SU-DHL-6 (cell line): ENCODE measurements at regions not wholly inside any gene's neighbourhood (a gene's known extent, or its start where the extent isn't known, plus 50 kb on each side); places are given as distances from the start of the nearest gene placed in this dataset.

Experiments used
- EZH2phosphoT487 ChIP-seq: fragments of 200-600 bp; sonication (generic), shearing (Covaris generic); conservative IDR thresholded peaks from 2 replicates; pipeline ENCODE4 v1.6.1; 2018; ENCODE audit warnings: mild to moderate bottlenecking, antibody characterized with exemption, low read length, moderate library complexity, mixed read lengths
- TF ChIP-seq, protein P1 (sequence below): fragments of 200-600 bp; sonication (generic); IDR thresholded peaks from one replicate; pipeline ENCODE4 v1.5.1; 2017; ENCODE audit warnings: antibody characterized with exemption, mild to moderate bottlenecking, low read length, moderate library complexity; ENCODE audit not compliant: insufficient read depth, poor library complexity, severe bottlenecking

DNA sequence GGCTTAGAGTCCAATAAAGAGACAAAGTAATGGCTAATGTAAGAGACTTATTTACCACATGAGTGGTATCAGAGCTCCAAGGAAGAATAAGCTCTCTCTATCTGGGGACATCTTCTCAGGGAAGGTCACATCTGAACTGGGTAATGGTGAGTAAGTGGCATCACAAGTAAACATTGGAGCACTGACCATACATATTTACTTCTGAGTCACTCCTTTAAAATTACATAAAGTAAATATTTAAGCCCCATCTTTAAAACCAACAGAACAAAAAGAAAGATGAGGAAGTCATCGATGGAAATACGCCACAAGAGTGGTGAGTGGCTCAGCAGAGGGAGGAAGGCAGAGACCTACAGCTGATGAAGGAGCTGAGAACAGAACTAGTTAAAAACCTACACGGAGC, 159.9 kb downstream of the DUSP6 start:
- TF ChIP-seq, protein P1, sequence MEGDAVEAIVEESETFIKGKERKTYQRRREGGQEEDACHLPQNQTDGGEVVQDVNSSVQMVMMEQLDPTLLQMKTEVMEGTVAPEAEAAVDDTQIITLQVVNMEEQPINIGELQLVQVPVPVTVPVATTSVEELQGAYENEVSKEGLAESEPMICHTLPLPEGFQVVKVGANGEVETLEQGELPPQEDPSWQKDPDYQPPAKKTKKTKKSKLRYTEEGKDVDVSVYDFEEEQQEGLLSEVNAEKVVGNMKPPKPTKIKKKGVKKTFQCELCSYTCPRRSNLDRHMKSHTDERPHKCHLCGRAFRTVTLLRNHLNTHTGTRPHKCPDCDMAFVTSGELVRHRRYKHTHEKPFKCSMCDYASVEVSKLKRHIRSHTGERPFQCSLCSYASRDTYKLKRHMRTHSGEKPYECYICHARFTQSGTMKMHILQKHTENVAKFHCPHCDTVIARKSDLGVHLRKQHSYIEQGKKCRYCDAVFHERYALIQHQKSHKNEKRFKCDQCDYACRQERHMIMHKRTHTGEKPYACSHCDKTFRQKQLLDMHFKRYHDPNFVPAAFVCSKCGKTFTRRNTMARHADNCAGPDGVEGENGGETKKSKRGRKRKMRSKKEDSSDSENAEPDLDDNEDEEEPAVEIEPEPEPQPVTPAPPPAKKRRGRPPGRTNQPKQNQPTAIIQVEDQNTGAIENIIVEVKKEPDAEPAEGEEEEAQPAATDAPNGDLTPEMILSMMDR: no peak
- no peak for TF ChIP-seq EZH2phosphoT487
